ENCODE measurements at regions not wholly inside any gene's neighbourhood (a gene's known extent, or its start where the extent isn't known, plus 50 kb on each side); places are given as distances from the start of the nearest gene placed in this dataset.
A peak's percentile ranks its signal among the peaks of the same experiment; 100 is the strongest.

DNA sequence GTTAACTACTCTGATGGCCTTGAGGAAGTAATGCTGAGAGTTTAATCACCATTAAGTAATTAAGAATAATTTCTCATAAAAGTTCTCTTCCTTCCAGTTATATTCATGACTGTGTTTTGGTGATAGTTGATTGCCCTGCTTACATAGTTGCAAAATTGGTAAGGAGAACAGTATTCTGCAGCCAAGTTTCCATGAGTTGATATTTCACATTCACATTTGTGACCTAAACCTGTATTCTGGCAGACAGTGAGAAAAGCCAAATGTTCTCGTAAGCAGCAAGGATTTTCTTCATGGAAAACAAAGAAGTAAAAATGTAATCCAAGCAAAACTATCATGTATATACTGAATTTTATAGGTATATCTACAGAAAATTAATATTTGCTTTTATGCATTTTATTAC is 187.8 kb upstream of the NUDT6 start:
- TF ChIP-seq EP300 (IDR thresholded peaks at IDR 0.05) = peak in 2 of 4 donors; percentile 63 to 71
- TF ChIP-seq, protein P1, sequence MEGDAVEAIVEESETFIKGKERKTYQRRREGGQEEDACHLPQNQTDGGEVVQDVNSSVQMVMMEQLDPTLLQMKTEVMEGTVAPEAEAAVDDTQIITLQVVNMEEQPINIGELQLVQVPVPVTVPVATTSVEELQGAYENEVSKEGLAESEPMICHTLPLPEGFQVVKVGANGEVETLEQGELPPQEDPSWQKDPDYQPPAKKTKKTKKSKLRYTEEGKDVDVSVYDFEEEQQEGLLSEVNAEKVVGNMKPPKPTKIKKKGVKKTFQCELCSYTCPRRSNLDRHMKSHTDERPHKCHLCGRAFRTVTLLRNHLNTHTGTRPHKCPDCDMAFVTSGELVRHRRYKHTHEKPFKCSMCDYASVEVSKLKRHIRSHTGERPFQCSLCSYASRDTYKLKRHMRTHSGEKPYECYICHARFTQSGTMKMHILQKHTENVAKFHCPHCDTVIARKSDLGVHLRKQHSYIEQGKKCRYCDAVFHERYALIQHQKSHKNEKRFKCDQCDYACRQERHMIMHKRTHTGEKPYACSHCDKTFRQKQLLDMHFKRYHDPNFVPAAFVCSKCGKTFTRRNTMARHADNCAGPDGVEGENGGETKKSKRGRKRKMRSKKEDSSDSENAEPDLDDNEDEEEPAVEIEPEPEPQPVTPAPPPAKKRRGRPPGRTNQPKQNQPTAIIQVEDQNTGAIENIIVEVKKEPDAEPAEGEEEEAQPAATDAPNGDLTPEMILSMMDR (IDR thresholded peaks at IDR 0.05) = no peak
